Mesothelial cell of epicardium (in vitro differentiated cells): ENCODE measurements at regions not wholly inside any gene's neighbourhood (a gene's known extent, or its start where the extent isn't known, plus 50 kb on each side); places are given as distances from the start of the nearest gene placed in this dataset.
"Not testable (repeated sequence)": the region's sequence is repeated elsewhere in the genome, so short reads cannot be mapped to it uniquely, and the experiment has no call there.

Source experiments
- DNase-seq, 2 experiments: peaks; one replicate each; pipeline ENCODE4 v3.0.0; 2021; ENCODE audit warnings: low spot score in 2 of 2; ENCODE audit not compliant: unreplicated experiment in 2 of 2
- H3K27ac Mint-ChIP-seq: 2 replicates; pipeline ENCODE4 v1.8.0; 2021; ENCODE audit warnings: mixed read lengths
- H3K27me3 Mint-ChIP-seq: 2 replicates; pipeline ENCODE4 v1.8.0; 2021; ENCODE audit warnings: low read depth, mixed read lengths
- H3K36me3 Mint-ChIP-seq: 2 replicates; pipeline ENCODE4 v1.8.0; 2021; ENCODE audit warnings: mixed read lengths
- H3K4me1 Mint-ChIP-seq: 2 replicates; pipeline ENCODE4 v1.8.0; 2021; ENCODE audit warnings: mixed read lengths
- H3K4me3 Mint-ChIP-seq: 2 replicates; pipeline ENCODE4 v1.8.0; 2021; ENCODE audit warnings: mild to moderate bottlenecking, moderate library complexity, mixed read lengths
- H3K9me3 Mint-ChIP-seq: 2 replicates; pipeline ENCODE4 v1.8.0; 2021; ENCODE audit warnings: mixed read lengths
- CTCF ChIP-seq: fragments of 200-600 bp; sonication (generic); IDR thresholded peaks from one replicate; pipeline ENCODE4 v1.5.0; 2021; ENCODE audit warnings: antibody characterized with exemption; ENCODE audit not compliant: unreplicated experiment

GRCh38 chrX:16347968-16348670 lies 180.8 kb downstream of the MAGEB17 start:
- Mint-ChIP-seq H3K27me3 (no peaks in the 10 kb centered on the region), H3K27ac (no peak overlapping the region), H3K4me1 (no peaks in the 10 kb centered on the region), H3K9me3 (peaks cover 7% of the 10 kb centered on the region), H3K4me3 (no peak overlapping the region), H3K36me3 (no peaks in the 10 kb centered on the region)
- DNase-seq: no peak
- TF ChIP-seq CTCF: no peak

GRCh38 chrX:16357902-16358301 lies 190.6 kb downstream of the MAGEB17 start:
- peaks cover 24% of the 10 kb centered on the region for H3K9me3 Mint-ChIP-seq
- H3K36me3 Mint-ChIP-seq: no peaks in the 10 kb centered on the region
- H3K4me1 Mint-ChIP-seq: no peaks in the 10 kb centered on the region
- no peak for DNase-seq
- no peak overlapping the region for H3K4me3 Mint-ChIP-seq
- no peak overlapping the region for H3K27ac Mint-ChIP-seq
- no peaks in the 10 kb centered on the region for H3K27me3 Mint-ChIP-seq
- TF ChIP-seq CTCF: no peak

DNA sequence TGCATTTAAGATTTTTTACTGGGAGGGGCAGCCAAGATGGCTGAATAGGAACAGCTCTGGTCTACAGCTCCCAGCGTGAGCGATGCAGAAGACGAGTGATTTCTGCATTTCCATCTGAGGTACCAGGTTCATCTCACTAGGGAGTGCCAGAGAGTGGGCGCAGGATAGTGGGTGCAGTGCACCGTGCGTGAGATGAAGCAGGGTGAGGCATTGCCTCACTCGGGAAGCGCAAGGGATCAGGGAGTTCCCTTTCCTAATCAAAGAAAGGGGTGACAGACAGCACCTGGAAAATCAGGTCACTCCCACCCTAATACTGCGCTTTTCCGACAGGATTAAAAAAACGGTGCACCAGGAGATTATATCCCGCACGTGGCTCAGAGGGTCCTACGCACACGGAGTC lies 192.8 kb downstream of the MAGEB17 start:
- H3K9me3 Mint-ChIP-seq: peaks cover 24% of the 10 kb centered on the region
- not testable (repeated sequence) for H3K27ac Mint-ChIP-seq, H3K27me3 Mint-ChIP-seq, H3K4me3 Mint-ChIP-seq, H3K4me1 Mint-ChIP-seq, H3K36me3 Mint-ChIP-seq, DNase-seq

DNA sequence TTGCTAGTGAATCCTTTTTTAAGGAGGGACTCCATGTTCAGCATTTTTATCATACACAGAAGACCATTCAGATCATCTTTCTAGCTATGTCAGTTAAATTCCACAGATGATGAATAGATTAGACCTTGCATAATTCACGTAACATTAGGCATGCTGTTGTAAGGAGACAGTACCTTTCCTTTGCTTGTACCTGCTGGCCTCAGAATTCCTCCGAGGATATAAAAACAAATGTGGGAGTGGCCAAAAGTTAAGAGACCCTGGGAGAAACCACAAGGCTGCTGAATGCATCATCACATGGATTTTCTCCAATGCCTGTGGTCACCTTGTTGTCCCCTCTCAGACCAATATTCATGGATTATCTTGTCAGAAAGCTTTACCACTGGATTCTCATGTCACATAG lies 201.4 kb downstream of the MAGEB17 start:
- no peak for TF ChIP-seq CTCF
- no peaks in the 10 kb centered on the region for H3K36me3 Mint-ChIP-seq
- no peaks in the 10 kb centered on the region for H3K27me3 Mint-ChIP-seq
- peaks cover 25% of the 10 kb centered on the region for H3K4me1 Mint-ChIP-seq
- DNase-seq: no peak
- H3K4me3 Mint-ChIP-seq: no peak overlapping the region
- no peaks in the 10 kb centered on the region for H3K9me3 Mint-ChIP-seq
- no peak overlapping the region for H3K27ac Mint-ChIP-seq

DNA sequence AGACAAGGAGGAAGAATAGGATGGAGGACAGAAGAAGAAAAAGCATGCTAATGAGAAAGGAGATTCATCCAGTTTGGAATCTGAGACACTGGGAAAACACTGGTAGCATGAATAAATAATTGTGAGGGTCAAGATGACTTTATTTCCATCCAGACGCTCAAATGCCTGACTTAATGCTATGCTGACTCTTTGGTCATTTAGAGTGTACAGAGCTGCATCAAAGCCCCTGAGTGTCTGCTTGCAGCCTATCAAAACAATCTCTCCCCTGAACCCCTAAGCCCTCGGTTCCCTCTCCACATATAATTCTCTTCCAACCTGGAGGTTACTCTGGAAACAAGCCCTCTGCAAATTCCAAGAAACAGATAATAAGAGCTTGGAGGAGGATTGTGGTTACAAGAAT lies 208.8 kb downstream of the MAGEB17 start:
- H3K4me1 Mint-ChIP-seq: peaks cover 13% of the 10 kb centered on the region
- H3K27me3 Mint-ChIP-seq: no peaks in the 10 kb centered on the region
- no peak overlapping the region for H3K4me3 Mint-ChIP-seq
- TF ChIP-seq CTCF: no peak
- no peak for DNase-seq
- peaks cover 23% of the 10 kb centered on the region for H3K9me3 Mint-ChIP-seq
- no peak overlapping the region for H3K27ac Mint-ChIP-seq
- peaks cover 6% of the 10 kb centered on the region for H3K36me3 Mint-ChIP-seq

- Mint-ChIP-seq H3K27ac (no peak overlapping the region), H3K27me3 (no peaks in the 10 kb centered on the region), H3K4me3 (no peak overlapping the region), H3K36me3 (no peaks in the 10 kb centered on the region), H3K9me3 (peaks cover 17% of the 10 kb centered on the region), H3K4me1 (peaks cover 20% of the 10 kb centered on the region)
- no peak for DNase-seq
- no peak for TF ChIP-seq CTCF
Observed at GRCh38 chrX:16386126-16386525, 218.8 kb downstream of the MAGEB17 start.
